OCI-LY7 (cell line): ENCODE measurements at regions not wholly inside any gene's neighbourhood (a gene's known extent, or its start where the extent isn't known, plus 50 kb on each side); places are given as distances from the start of the nearest gene placed in this dataset.

Experiments
- BruUV-seq: library from RNA; stranded (reverse); fragments of 400-500 nt; replicated peaks from 2 replicates; lab custom pipeline; 2021; lab: Mats Ljungman, UMichigan
- CTCF ChIA-PET: fragments of 300-600 bp; sonication (Branson Sonifier 250); formaldehyde crosslinking; loops from one replicate; lab custom pipeline; 2022; ENCODE audit warnings: antibody characterized with exemption; ENCODE audit not compliant: unreplicated experiment; lab: Charles Lee
- POLR2A ChIA-PET: fragments of 300-600 bp; sonication (Branson Sonifier 250); formaldehyde crosslinking; loops from one replicate; lab custom pipeline; 2022; ENCODE audit warnings: antibody characterized with exemption; lab: Charles Lee
- DNase-seq: peaks from one replicate; pipeline ENCODE4 v3.0.0-alpha.2; 2015; ENCODE audit warnings: low spot score
- H2AFZ ChIP-seq: fragments of 200-600 bp; sonication (generic), shearing (Covaris generic); 2 replicates; pipeline ENCODE4 v1.6.1; 2014; ENCODE audit warnings: mild to moderate bottlenecking, antibody characterized with exemption, low read length, moderate library complexity
- H3K27ac ChIP-seq: fragments of 200-600 bp; sonication (generic); 2 replicates; pipeline ENCODE4 v1.5.1; 2014; ENCODE audit warnings: mixed run types, low read depth, mild to moderate bottlenecking, moderate library complexity, low read length, inconsistent platforms; ENCODE audit not compliant: poor library complexity, severe bottlenecking
- H3K36me3 ChIP-seq: fragments of 200-600 bp; sonication (generic); 2 replicates; pipeline ENCODE4 v1.6.1; 2014; ENCODE audit warnings: mild to moderate bottlenecking, antibody characterized with exemption, low read length, moderate library complexity, mixed read lengths; ENCODE audit not compliant: insufficient read depth
- H3K4me1 ChIP-seq: fragments of 200-600 bp; sonication (generic); 2 replicates; pipeline ENCODE4 v1.5.1; 2014; ENCODE audit warnings: mild to moderate bottlenecking, low read length; ENCODE audit not compliant: insufficient read depth, poor library complexity, severe bottlenecking
- H3K4me2 ChIP-seq: fragments of 200-600 bp; sonication (generic); 2 replicates; pipeline ENCODE4 v1.6.1; 2014; ENCODE audit warnings: mild to moderate bottlenecking, low read length
- H3K4me3 ChIP-seq: fragments of 200-600 bp; sonication (generic); 2 replicates; pipeline ENCODE4 v1.5.1; 2014; ENCODE audit warnings: mild to moderate bottlenecking, low read depth, low read length; ENCODE audit not compliant: poor library complexity, severe bottlenecking
- H3K79me2 ChIP-seq: fragments of 200-600 bp; sonication (generic); 2 replicates; pipeline ENCODE4 v1.6.1; 2016; ENCODE audit warnings: low read depth, mild to moderate bottlenecking, low read length, moderate library complexity, mixed read lengths; ENCODE audit not compliant: insufficient read depth
- H3K9me2 ChIP-seq: fragments of 200-600 bp; sonication (generic); 2 replicates; pipeline ENCODE4 v1.6.1; 2016; ENCODE audit warnings: mild to moderate bottlenecking, low read length, mixed read lengths; ENCODE audit not compliant: insufficient read depth
- H3K9me3 ChIP-seq: fragments of 200-600 bp; sonication (generic); 2 replicates; pipeline ENCODE4 v1.6.1; 2014; ENCODE audit warnings: mild to moderate bottlenecking, mixed run types, low read length, mixed read lengths
- H4K20me1 ChIP-seq: fragments of 200-600 bp; sonication (generic); 2 replicates; pipeline ENCODE4 v1.6.1; 2014; ENCODE audit warnings: mild to moderate bottlenecking, antibody characterized with exemption, low read length, moderate library complexity, mixed read lengths; ENCODE audit not compliant: insufficient read depth
- CTCF ChIP-seq: fragments of 200-600 bp; sonication (generic); conservative IDR thresholded peaks from 2 replicates; pipeline ENCODE4 v1.5.1; 2014; ENCODE audit warnings: mild to moderate bottlenecking, antibody characterized with exemption, low read length, moderate library complexity, mixed read lengths
- EZH2phosphoT487 ChIP-seq: fragments of 200-600 bp; sonication (generic); IDR thresholded peaks from 2 replicates; pipeline ENCODE4 v1.6.1; 2018; ENCODE audit warnings: low read depth, borderline replicate concordance, mild to moderate bottlenecking, mixed run types, antibody characterized with exemption, low read length, moderate library complexity, mixed read lengths
- intact Hi-C: fragments of 100-400 bp; cut with micrococcal nuclease; formaldehyde crosslinking; loops from one replicate; pipeline ENCODE4 v1.10.0; 2022; ENCODE audit not compliant: unreplicated experiment

- DNase-seq = no peak
- H3K4me1 ChIP-seq = no peaks in the 10 kb centered on the region
- H3K27ac ChIP-seq = no peak overlapping the region
- ChIA-PET POLR2A (no interaction called here), CTCF (no interaction called here)
- no peak overlapping the region for H2AFZ ChIP-seq
- no peaks in the 10 kb centered on the region for H3K9me3 ChIP-seq
- H3K79me2 ChIP-seq = no peaks in the 10 kb centered on the region
- BruUV-seq = no TSS peak
- H3K4me3 ChIP-seq = no peak overlapping the region
- H3K9me2 ChIP-seq = no peaks in the 10 kb centered on the region
- H3K4me2 ChIP-seq = no peak overlapping the region
- H3K36me3 ChIP-seq = no peaks in the 10 kb centered on the region
- no peaks in the 10 kb centered on the region for H4K20me1 ChIP-seq
- intact Hi-C loops = no loop called here
- TF ChIP-seq CTCF (no peak), EZH2phosphoT487 (no peak)
Measured at GRCh38 chr13:112132142-112132541, 65.2 kb downstream of the SOX1 start.

GRCh38 chr13:112132619-112133018, 65.7 kb downstream of the SOX1 start:
- Histone ChIP-seq H3K9me3 (no peaks in the 10 kb centered on the region), H3K36me3 (no peaks in the 10 kb centered on the region), H4K20me1 (no peaks in the 10 kb centered on the region), H3K27ac (no peak overlapping the region), H3K4me3 (no peak overlapping the region), H3K9me2 (no peaks in the 10 kb centered on the region), H3K4me2 (no peak overlapping the region), H2AFZ (no peak overlapping the region), H3K4me1 (no peaks in the 10 kb centered on the region), H3K79me2 (no peaks in the 10 kb centered on the region)
- POLR2A ChIA-PET = interaction anchor here (0.6 kb wide), 1 partner anchor 87 kb away, joined by 3 read pairs; no protein-coding TSS in a partner anchor
- CTCF ChIA-PET = no interaction called here
- DNase-seq = no peak
- intact Hi-C loops = no loop called here
- TF ChIP-seq EZH2phosphoT487 (no peak), CTCF (no peak)
- no TSS peak for BruUV-seq

GRCh38 chr13:112133499-112134390, 66.8 kb downstream of the SOX1 start:
- Histone ChIP-seq H2AFZ (no peak overlapping the region), H3K27ac (no peak overlapping the region), H3K4me1 (no peaks in the 10 kb centered on the region), H3K4me2 (no peak overlapping the region), H3K36me3 (no peaks in the 10 kb centered on the region), H3K9me3 (no peaks in the 10 kb centered on the region), H3K79me2 (no peaks in the 10 kb centered on the region), H4K20me1 (no peaks in the 10 kb centered on the region), H3K4me3 (no peak overlapping the region), H3K9me2 (no peaks in the 10 kb centered on the region)
- ChIA-PET CTCF (no interaction called here), POLR2A (no interaction called here)
- BruUV-seq = no TSS peak
- no peak for TF ChIP-seq EZH2phosphoT487
- intact Hi-C loops = no loop called here
- no peak for DNase-seq
